ENCODE measurements at regions not wholly inside any gene's neighbourhood (a gene's known extent, or its start where the extent isn't known, plus 50 kb on each side); places are given as distances from the start of the nearest gene placed in this dataset.

- TF ChIP-seq POLR2AphosphoS5 (IDR thresholded peaks at IDR 0.05) = no peak
- no peak for TF ChIP-seq TAF1 (IDR thresholded peaks at IDR 0.05; ENCODE audit: low read depth)
- TF ChIP-seq CTCF (IDR thresholded peaks at IDR 0.05; ENCODE audit: poor library complexity, severe bottlenecking) = no peak
- no peak for TF ChIP-seq EZH2 (IDR thresholded peaks at IDR 0.05; ENCODE audit: borderline replicate concordance, insufficient read depth, low read length, poor library complexity, severe bottlenecking)
- no peak for TF ChIP-seq SMC3 (conservative IDR thresholded peaks at IDR 0.05; ENCODE audit: poor library complexity)
- TF ChIP-seq REST (IDR thresholded peaks at IDR 0.05; ENCODE audit: borderline replicate concordance) = no peak
- no peak for TF ChIP-seq EP300 (conservative IDR thresholded peaks at IDR 0.05; ENCODE audit: poor library complexity, severe bottlenecking)
- TF ChIP-seq RAD21 (conservative IDR thresholded peaks at IDR 0.05) = no peak
- TF ChIP-seq MXI1 (conservative IDR thresholded peaks at IDR 0.05; ENCODE audit: poor library complexity, severe bottlenecking) = no peak
Measured at GRCh38 chr2:17052001-17052400, 386.4 kb upstream of the CYRIA start.

Data from neural cell (in vitro differentiated cells).